ENCODE measurements at regions not wholly inside any gene's neighbourhood (a gene's known extent, or its start where the extent isn't known, plus 50 kb on each side); places are given as distances from the start of the nearest gene placed in this dataset.

DNA sequence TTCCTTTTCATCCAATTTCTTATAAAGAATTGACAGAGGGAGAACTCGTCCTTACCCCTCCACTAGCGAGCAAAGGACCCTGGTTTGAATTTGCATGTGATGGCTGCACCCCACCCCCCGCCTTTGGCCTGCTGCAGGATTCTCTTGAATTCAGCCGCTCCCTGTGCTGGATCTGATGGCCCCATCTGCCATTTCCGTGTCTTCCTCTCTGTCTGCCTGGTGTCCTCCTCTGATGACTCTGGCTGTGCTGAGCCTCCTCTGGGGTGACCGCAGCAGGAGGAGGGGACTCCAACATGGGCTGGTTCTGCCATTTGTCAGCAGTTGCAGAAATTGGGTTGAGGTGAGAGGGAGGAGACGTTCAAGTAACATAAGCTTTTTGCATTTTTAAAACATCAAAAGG is 188.8 kb downstream of the DLL1 start (continued):
- TF ChIP-seq, protein P1, sequence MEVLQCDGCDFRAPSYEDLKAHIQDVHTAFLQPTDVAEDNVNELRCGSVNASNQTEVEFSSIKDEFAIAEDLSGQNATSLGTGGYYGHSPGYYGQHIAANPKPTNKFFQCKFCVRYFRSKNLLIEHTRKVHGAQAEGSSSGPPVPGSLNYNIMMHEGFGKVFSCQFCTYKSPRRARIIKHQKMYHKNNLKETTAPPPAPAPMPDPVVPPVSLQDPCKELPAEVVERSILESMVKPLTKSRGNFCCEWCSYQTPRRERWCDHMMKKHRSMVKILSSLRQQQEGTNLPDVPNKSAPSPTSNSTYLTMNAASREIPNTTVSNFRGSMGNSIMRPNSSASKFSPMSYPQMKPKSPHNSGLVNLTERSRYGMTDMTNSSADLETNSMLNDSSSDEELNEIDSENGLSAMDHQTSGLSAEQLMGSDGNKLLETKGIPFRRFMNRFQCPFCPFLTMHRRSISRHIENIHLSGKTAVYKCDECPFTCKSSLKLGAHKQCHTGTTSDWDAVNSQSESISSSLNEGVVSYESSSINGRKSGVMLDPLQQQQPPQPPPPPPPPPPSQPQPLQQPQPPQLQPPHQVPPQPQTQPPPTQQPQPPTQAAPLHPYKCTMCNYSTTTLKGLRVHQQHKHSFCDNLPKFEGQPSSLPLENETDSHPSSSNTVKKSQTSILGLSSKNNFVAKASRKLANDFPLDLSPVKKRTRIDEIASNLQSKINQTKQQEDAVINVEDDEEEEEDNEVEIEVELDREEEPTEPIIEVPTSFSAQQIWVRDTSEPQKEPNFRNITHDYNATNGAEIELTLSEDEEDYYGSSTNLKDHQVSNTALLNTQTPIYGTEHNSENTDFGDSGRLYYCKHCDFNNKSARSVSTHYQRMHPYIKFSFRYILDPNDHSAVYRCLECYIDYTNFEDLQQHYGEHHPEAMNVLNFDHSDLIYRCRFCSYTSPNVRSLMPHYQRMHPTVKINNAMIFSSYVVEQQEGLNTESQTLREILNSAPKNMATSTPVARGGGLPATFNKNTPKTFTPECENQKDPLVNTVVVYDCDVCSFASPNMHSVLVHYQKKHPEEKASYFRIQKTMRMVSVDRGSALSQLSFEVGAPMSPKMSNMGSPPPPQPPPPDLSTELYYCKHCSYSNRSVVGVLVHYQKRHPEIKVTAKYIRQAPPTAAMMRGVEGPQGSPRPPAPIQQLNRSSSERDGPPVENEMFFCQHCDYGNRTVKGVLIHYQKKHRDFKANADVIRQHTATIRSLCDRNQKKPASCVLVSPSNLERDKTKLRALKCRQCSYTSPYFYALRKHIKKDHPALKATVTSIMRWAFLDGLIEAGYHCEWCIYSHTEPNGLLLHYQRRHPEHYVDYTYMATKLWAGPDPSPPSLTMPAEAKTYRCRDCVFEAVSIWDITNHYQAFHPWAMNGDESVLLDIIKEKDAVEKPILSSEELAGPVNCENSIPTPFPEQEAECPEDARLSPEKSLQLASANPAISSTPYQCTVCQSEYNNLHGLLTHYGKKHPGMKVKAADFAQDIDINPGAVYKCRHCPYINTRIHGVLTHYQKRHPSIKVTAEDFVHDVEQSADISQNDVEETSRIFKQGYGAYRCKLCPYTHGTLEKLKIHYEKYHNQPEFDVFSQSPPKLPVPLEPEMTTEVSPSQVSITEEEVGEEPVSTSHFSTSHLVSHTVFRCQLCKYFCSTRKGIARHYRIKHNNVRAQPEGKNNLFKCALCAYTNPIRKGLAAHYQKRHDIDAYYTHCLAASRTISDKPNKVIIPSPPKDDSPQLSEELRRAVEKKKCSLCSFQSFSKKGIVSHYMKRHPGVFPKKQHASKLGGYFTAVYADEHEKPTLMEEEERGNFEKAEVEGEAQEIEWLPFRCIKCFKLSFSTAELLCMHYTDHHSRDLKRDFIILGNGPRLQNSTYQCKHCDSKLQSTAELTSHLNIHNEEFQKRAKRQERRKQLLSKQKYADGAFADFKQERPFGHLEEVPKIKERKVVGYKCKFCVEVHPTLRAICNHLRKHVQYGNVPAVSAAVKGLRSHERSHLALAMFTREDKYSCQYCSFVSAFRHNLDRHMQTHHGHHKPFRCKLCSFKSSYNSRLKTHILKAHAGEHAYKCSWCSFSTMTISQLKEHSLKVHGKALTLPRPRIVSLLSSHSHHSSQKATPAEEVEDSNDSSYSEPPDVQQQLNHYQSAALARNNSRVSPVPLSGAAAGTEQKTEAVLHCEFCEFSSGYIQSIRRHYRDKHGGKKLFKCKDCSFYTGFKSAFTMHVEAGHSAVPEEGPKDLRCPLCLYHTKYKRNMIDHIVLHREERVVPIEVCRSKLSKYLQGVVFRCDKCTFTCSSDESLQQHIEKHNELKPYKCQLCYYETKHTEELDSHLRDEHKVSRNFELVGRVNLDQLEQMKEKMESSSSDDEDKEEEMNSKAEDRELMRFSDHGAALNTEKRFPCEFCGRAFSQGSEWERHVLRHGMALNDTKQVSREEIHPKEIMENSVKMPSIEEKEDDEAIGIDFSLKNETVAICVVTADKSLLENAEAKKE (CRISPR knock-in tag; IDR thresholded peaks at IDR 0.05): no peak
- TF ChIP-seq JUNB (IDR thresholded peaks at IDR 0.05; ENCODE audit: unreplicated experiment) (no peak), ZNF114 (CRISPR knock-in tag; IDR thresholded peaks at IDR 0.05) (no peak), NANOG (IDR thresholded peaks at IDR 0.05; ENCODE audit: borderline replicate concordance) (no peak), POLR2AphosphoS5 (IDR thresholded peaks at IDR 0.05; ENCODE audit: low read depth) (no peak), CREB1 (CRISPR knock-in tag; IDR thresholded peaks at IDR 0.05; ENCODE audit: low read depth) (no peak), EZH2phosphoT487 (IDR thresholded peaks at IDR 0.05; ENCODE audit: unreplicated experiment) (no peak)
- TF ChIP-seq, protein P2, sequence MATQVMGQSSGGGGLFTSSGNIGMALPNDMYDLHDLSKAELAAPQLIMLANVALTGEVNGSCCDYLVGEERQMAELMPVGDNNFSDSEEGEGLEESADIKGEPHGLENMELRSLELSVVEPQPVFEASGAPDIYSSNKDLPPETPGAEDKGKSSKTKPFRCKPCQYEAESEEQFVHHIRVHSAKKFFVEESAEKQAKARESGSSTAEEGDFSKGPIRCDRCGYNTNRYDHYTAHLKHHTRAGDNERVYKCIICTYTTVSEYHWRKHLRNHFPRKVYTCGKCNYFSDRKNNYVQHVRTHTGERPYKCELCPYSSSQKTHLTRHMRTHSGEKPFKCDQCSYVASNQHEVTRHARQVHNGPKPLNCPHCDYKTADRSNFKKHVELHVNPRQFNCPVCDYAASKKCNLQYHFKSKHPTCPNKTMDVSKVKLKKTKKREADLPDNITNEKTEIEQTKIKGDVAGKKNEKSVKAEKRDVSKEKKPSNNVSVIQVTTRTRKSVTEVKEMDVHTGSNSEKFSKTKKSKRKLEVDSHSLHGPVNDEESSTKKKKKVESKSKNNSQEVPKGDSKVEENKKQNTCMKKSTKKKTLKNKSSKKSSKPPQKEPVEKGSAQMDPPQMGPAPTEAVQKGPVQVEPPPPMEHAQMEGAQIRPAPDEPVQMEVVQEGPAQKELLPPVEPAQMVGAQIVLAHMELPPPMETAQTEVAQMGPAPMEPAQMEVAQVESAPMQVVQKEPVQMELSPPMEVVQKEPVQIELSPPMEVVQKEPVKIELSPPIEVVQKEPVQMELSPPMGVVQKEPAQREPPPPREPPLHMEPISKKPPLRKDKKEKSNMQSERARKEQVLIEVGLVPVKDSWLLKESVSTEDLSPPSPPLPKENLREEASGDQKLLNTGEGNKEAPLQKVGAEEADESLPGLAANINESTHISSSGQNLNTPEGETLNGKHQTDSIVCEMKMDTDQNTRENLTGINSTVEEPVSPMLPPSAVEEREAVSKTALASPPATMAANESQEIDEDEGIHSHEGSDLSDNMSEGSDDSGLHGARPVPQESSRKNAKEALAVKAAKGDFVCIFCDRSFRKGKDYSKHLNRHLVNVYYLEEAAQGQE (IDR thresholded peaks at IDR 0.05; ENCODE audit: unreplicated experiment): no peak

Measured in GM23338 (cell line).